MCF 10A (cell line): ENCODE measurements at regions not wholly inside any gene's neighbourhood (a gene's known extent, or its start where the extent isn't known, plus 50 kb on each side); places are given as distances from the start of the nearest gene placed in this dataset.

ENCODE experiments used
- BruUV-seq: library from RNA; stranded (reverse); fragments of 400-500 nt; replicated peaks from 2 replicates; lab custom pipeline; 2021; lab: Mats Ljungman, UMichigan
- CTCF ChIA-PET: fragments of 300-600 bp; sonication (Branson Sonifier 250); formaldehyde crosslinking; extraction: SDS; loops from one replicate; lab custom pipeline; 2021; ENCODE audit warnings: antibody characterized with exemption, inconsistent platforms; lab: Yijun Ruan, JAX
- POLR2A ChIA-PET: fragments of 300-600, 350-650 bp; sonication (Branson Sonifier 250); formaldehyde crosslinking; extraction: SDS; loops from one replicate; lab custom pipeline; 2020; ENCODE audit warnings: antibody characterized with exemption, inconsistent platforms; lab: Yijun Ruan, JAX
- DNase-seq: peaks from one replicate; pipeline ENCODE4 v3.0.0-alpha.2; 2018; ENCODE audit not compliant: unreplicated experiment
- H3K27ac Mint-ChIP-seq: one replicate; pipeline ENCODE4 v1.8.0; 2022; ENCODE audit warnings: mild to moderate bottlenecking, low read depth, mixed read lengths; ENCODE audit not compliant: unreplicated experiment
- H3K27me3 Mint-ChIP-seq: one replicate; pipeline ENCODE4 v1.8.0; 2022; ENCODE audit warnings: mixed read lengths; ENCODE audit not compliant: insufficient read depth, unreplicated experiment
- H3K36me3 Mint-ChIP-seq: one replicate; pipeline ENCODE4 v1.8.0; 2022; ENCODE audit warnings: mild to moderate bottlenecking, moderate library complexity, mixed read lengths; ENCODE audit not compliant: insufficient read depth, unreplicated experiment
- H3K4me1 Mint-ChIP-seq: one replicate; pipeline ENCODE4 v1.8.0; 2022; ENCODE audit warnings: mixed read lengths; ENCODE audit not compliant: insufficient read depth, unreplicated experiment
- H3K4me3 Mint-ChIP-seq: one replicate; pipeline ENCODE4 v1.8.0; 2022; ENCODE audit warnings: mild to moderate bottlenecking, moderate library complexity, mixed read lengths; ENCODE audit not compliant: unreplicated experiment
- H3K9me3 Mint-ChIP-seq: one replicate; pipeline ENCODE4 v1.8.0; 2022; ENCODE audit warnings: mixed read lengths; ENCODE audit not compliant: unreplicated experiment
- intact Hi-C: fragments of 100-400 bp; cut with micrococcal nuclease; formaldehyde crosslinking; loops from 2 replicates; pipeline ENCODE4 v1.14.1; 2022
- TF ChIP-seq, protein P1 (sequence below): fragments of 200-600 bp; IDR thresholded peaks from one replicate; pipeline ENCODE4 v1.8.0; 2022; ENCODE audit warnings: antibody characterized with exemption, mild to moderate bottlenecking; ENCODE audit not compliant: unreplicated experiment

DNA sequence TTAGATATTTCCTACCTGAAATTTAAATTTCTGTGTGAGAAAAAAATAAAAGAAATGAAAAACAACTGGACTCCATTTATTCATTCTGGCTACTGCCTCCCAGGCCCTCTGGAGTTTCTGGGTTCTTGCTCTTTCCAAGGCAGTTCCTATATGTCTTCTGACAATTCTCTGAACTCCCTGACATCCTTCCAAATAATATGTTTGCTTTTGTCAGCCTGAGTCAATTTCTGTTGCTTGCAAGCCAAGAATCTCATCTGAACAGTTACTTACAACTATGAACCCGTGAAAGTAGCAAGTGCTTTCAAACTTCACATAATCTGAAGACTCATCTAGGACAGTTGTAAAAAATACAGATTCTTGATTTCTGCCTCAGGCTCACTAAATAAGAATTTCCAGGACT, 216.7 kb upstream of the NPVF start:
- POLR2A ChIA-PET = no interaction called here
- Mint-ChIP-seq H3K9me3 (peaks cover 32% of the 10 kb centered on the region), H3K36me3 (no peaks in the 10 kb centered on the region), H3K27ac (no peak overlapping the region), H3K27me3 (no peaks in the 10 kb centered on the region), H3K4me3 (no peak overlapping the region), H3K4me1 (no peaks in the 10 kb centered on the region)
- intact Hi-C loops = no loop called here
- no peak for DNase-seq
- CTCF ChIA-PET = no interaction called here
- no TSS peak for BruUV-seq
- TF ChIP-seq, protein P1, sequence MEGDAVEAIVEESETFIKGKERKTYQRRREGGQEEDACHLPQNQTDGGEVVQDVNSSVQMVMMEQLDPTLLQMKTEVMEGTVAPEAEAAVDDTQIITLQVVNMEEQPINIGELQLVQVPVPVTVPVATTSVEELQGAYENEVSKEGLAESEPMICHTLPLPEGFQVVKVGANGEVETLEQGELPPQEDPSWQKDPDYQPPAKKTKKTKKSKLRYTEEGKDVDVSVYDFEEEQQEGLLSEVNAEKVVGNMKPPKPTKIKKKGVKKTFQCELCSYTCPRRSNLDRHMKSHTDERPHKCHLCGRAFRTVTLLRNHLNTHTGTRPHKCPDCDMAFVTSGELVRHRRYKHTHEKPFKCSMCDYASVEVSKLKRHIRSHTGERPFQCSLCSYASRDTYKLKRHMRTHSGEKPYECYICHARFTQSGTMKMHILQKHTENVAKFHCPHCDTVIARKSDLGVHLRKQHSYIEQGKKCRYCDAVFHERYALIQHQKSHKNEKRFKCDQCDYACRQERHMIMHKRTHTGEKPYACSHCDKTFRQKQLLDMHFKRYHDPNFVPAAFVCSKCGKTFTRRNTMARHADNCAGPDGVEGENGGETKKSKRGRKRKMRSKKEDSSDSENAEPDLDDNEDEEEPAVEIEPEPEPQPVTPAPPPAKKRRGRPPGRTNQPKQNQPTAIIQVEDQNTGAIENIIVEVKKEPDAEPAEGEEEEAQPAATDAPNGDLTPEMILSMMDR = no peak

DNA sequence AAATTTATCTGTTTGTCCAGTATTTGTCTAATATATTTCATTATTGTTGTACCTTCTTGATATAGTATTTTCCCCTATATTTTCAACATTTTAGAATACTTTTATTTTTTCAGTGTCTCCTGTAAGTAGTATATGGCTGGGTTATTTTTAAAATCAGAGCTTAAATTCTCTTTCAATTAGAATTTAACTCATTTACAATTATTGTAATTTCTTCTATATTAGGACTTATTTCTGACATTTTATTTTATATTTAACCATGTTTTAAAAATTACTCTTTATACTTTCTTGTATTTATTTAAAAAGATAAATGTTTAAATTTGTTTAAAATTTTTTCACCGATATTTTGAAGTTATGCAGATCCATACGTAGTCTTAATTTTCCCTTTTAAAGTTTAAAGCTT, 220.0 kb upstream of the NPVF start:
- intact Hi-C loops = no loop called here
- Mint-ChIP-seq H3K9me3 (peaks cover 4% of the 10 kb centered on the region), H3K27ac (no peak overlapping the region), H3K4me1 (no peaks in the 10 kb centered on the region), H3K27me3 (peaks cover 3% of the 10 kb centered on the region), H3K4me3 (no peak overlapping the region), H3K36me3 (no peaks in the 10 kb centered on the region)
- DNase-seq = no peak
- POLR2A ChIA-PET = no interaction called here
- TF ChIP-seq, protein P1 = no peak
- CTCF ChIA-PET = interaction anchor here (0.6 kb wide), 2 partner anchors 975 to 1762 kb away, joined by 4 read pairs; no protein-coding TSS in a partner anchor
- no TSS peak for BruUV-seq

DNA sequence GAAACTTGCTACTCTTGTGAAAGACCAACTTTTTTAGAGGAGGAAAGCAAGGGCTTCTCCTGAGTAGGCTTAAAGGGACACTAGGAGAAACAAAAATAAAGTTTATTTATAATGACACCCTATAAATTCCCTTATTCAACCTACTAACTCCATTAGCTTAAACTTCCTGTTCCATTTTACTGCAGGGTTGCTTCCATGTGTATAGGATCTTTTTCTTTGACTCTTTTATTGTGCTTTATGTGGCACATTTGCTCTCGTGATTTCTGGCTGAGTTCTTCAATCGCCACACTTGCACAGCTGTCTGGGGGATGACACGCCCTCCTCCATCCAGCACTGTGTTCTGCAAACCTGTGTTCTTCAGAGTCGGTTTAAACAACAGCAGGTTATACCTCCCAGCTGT, 225.7 kb upstream of the NPVF start:
- BruUV-seq = no TSS peak
- Mint-ChIP-seq H3K36me3 (no peaks in the 10 kb centered on the region), H3K27ac (no peak overlapping the region), H3K9me3 (no peaks in the 10 kb centered on the region), H3K4me3 (no peak overlapping the region), H3K4me1 (no peaks in the 10 kb centered on the region), H3K27me3 (peaks cover 56% of the 10 kb centered on the region)
- TF ChIP-seq, protein P1 = no peak
- ChIA-PET CTCF (interaction anchor here (0.5 to 0.7 kb wide), 2 partner anchors 17 to 84 kb away, joined by 3 to 6 read pairs; no protein-coding TSS in a partner anchor), POLR2A (interaction anchor here (0.6 kb wide), 1 partner anchor 97 kb away, joined by 3 read pairs; no protein-coding TSS in a partner anchor)
- intact Hi-C loops = no loop called here
- no peak for DNase-seq

DNA sequence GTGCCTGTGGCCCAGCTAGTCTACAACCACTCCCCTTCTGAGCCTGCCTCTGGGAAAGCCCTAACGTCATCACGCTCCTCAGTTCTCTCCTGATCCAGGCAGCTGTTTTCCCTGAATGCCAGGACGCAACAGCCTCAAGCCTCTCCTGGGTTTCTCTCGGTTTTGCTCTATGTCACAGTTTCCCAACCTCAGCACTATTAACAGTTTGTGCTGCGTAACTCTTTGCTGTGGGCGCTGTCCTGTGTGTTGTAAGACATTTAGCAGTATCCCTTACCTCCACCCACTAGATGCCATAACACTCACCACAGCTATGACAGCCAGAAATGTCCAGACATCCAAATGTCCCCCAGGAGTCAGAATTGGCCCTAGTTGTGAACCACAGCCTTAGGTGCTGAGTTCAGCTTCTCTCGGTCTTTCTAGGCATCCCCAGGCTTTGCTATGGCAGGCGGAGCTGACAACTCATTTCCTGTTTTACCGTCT, 226.3 kb upstream of the NPVF start:
- Mint-ChIP-seq H3K9me3 (no peaks in the 10 kb centered on the region), H3K4me3 (no peak overlapping the region), H3K36me3 (no peaks in the 10 kb centered on the region), H3K27me3 (peaks cover 61% of the 10 kb centered on the region), H3K4me1 (no peaks in the 10 kb centered on the region), H3K27ac (no peak overlapping the region)
- POLR2A ChIA-PET = no interaction called here
- no TSS peak for BruUV-seq
- CTCF ChIA-PET = interaction anchor here (0.5 to 0.7 kb wide), 2 partner anchors 18 to 84 kb away, joined by 3 to 6 read pairs; no protein-coding TSS in a partner anchor
- peak; percentile 26 for DNase-seq
- TF ChIP-seq, protein P1 = no peak
- intact Hi-C loops = no loop called here
